Neural cell (in vitro differentiated cells): ENCODE measurements at regions not wholly inside any gene's neighbourhood (a gene's known extent, or its start where the extent isn't known, plus 50 kb on each side); places are given as distances from the start of the nearest gene placed in this dataset.

Experiments
- EZH2 ChIP-seq: fragments of 200-600, 300-800 bp; shearing (Covaris generic), sonication (generic); IDR thresholded peaks from 2 replicates; pipeline ENCODE4 v1.6.1; 2014; ENCODE audit warnings: antibody characterized with exemption, low read length, borderline replicate concordance, mild to moderate bottlenecking; ENCODE audit not compliant: insufficient read depth, poor library complexity, severe bottlenecking
- MXI1 ChIP-seq: fragments of 450-650 bp; conservative IDR thresholded peaks from 2 replicates; pipeline ENCODE4 v1.6.1; 2014; ENCODE audit warnings: antibody characterized with exemption, mild to moderate bottlenecking; ENCODE audit not compliant: poor library complexity, severe bottlenecking
- POLR2AphosphoS5 ChIP-seq: IDR thresholded peaks from 2 replicates; pipeline ENCODE4 v1.6.1; 2012
- RAD21 ChIP-seq: fragments of 450-650 bp; conservative IDR thresholded peaks from 2 replicates; pipeline ENCODE4 v1.6.1; 2014; ENCODE audit warnings: antibody characterized with exemption, mild to moderate bottlenecking, moderate library complexity
- TF ChIP-seq, protein P1 (sequence below): fragments of 450-650 bp; IDR thresholded peaks from 2 replicates; pipeline ENCODE4 v1.5.1; 2014; ENCODE audit warnings: antibody characterized with exemption, mild to moderate bottlenecking, moderate library complexity; ENCODE audit not compliant: poor library complexity, severe bottlenecking
- TF ChIP-seq, protein P2 (sequence below): IDR thresholded peaks from 2 replicates; pipeline ENCODE4 v1.6.1; 2012; ENCODE audit warnings: borderline replicate concordance

GRCh38 chr4:181753207-181753606 lies 490.0 kb upstream of the TENM3 start:
- TF ChIP-seq POLR2AphosphoS5 = no peak
- TF ChIP-seq EZH2 = no peak
- TF ChIP-seq, protein P1, sequence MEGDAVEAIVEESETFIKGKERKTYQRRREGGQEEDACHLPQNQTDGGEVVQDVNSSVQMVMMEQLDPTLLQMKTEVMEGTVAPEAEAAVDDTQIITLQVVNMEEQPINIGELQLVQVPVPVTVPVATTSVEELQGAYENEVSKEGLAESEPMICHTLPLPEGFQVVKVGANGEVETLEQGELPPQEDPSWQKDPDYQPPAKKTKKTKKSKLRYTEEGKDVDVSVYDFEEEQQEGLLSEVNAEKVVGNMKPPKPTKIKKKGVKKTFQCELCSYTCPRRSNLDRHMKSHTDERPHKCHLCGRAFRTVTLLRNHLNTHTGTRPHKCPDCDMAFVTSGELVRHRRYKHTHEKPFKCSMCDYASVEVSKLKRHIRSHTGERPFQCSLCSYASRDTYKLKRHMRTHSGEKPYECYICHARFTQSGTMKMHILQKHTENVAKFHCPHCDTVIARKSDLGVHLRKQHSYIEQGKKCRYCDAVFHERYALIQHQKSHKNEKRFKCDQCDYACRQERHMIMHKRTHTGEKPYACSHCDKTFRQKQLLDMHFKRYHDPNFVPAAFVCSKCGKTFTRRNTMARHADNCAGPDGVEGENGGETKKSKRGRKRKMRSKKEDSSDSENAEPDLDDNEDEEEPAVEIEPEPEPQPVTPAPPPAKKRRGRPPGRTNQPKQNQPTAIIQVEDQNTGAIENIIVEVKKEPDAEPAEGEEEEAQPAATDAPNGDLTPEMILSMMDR = no peak
- TF ChIP-seq, protein P2, sequence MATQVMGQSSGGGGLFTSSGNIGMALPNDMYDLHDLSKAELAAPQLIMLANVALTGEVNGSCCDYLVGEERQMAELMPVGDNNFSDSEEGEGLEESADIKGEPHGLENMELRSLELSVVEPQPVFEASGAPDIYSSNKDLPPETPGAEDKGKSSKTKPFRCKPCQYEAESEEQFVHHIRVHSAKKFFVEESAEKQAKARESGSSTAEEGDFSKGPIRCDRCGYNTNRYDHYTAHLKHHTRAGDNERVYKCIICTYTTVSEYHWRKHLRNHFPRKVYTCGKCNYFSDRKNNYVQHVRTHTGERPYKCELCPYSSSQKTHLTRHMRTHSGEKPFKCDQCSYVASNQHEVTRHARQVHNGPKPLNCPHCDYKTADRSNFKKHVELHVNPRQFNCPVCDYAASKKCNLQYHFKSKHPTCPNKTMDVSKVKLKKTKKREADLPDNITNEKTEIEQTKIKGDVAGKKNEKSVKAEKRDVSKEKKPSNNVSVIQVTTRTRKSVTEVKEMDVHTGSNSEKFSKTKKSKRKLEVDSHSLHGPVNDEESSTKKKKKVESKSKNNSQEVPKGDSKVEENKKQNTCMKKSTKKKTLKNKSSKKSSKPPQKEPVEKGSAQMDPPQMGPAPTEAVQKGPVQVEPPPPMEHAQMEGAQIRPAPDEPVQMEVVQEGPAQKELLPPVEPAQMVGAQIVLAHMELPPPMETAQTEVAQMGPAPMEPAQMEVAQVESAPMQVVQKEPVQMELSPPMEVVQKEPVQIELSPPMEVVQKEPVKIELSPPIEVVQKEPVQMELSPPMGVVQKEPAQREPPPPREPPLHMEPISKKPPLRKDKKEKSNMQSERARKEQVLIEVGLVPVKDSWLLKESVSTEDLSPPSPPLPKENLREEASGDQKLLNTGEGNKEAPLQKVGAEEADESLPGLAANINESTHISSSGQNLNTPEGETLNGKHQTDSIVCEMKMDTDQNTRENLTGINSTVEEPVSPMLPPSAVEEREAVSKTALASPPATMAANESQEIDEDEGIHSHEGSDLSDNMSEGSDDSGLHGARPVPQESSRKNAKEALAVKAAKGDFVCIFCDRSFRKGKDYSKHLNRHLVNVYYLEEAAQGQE = no peak
- TF ChIP-seq RAD21 = no peak
- TF ChIP-seq MXI1 = no peak
